ENCODE measurements at regions not wholly inside any gene's neighbourhood (a gene's known extent, or its start where the extent isn't known, plus 50 kb on each side); places are given as distances from the start of the nearest gene placed in this dataset.

GRCh38 chr11:110023711-110024110 is 69.5 kb upstream of the ZC3H12C start:
- TF ChIP-seq FOXK2 (IDR thresholded peaks at IDR 0.05) (no peak), PKNOX1 (IDR thresholded peaks at IDR 0.05) (no peak), TARDBP (IDR thresholded peaks at IDR 0.05) (no peak), SP1 (IDR thresholded peaks at IDR 0.05) (no peak), ZNF384 (IDR thresholded peaks at IDR 0.05) (no peak), NFRKB (IDR thresholded peaks at IDR 0.05) (no peak), L3MBTL2 (conservative IDR thresholded peaks at IDR 0.05) (no peak), SUZ12 (IDR thresholded peaks at IDR 0.05) (no peak), FOXM1 (IDR thresholded peaks at IDR 0.05; ENCODE audit: borderline replicate concordance) (no peak), HDGF (IDR thresholded peaks at IDR 0.05; ENCODE audit: borderline replicate concordance) (no peak), BHLHE40 (IDR thresholded peaks at IDR 0.05; ENCODE audit: borderline replicate concordance) (no peak), CTBP1 (IDR thresholded peaks at IDR 0.05; ENCODE audit: borderline replicate concordance) (no peak)
